ENCODE measurements at regions not wholly inside any gene's neighbourhood (a gene's known extent, or its start where the extent isn't known, plus 50 kb on each side); places are given as distances from the start of the nearest gene placed in this dataset.
"Not testable (repeated sequence)": the region's sequence is repeated elsewhere in the genome, so short reads cannot be mapped to it uniquely, and the experiment has no call there.

DNA sequence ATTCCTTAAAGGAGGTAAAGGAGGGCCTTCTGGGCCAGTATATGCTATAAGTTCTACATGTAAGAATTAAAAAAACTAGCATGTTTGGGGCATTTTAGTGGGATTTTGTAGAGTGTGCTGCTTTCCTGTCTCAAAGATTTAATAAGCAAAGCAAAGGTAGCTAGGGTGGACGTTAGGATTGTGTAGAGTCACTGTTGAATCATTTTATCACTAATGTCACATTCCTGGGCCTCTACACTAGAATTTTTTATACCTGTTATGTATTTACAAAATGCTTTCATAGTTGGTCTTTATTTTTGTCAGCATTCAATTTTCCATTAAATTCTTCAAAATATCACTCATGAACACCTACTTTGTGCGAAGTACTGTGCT, 139.4 kb upstream of the PHYHIPL start:
- no peak for ATAC-seq
- ChIA-PET POLR2A (ENCODE audit: unreplicated experiment) (no interaction called here), CTCF (no interaction called here)

DNA sequence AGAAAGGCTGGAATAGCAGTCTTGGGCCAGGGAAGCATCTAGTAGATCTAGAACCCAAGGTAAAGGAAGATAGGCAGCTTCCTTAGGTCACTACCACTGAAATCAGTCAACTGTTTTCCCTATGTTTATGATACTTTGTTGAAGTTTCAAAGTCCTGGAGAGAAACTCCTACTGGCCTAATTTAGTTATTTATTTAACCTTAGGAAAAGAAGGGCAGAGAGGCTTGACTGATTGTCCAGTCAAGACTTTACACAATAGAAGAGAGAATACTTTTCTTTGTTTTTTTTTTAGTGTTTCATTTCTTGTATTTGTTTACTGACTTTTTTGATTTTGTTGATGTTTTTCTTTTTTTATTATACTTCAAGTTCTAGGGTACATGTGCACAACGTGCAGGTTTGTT, 138.9 kb upstream of the PHYHIPL start:
- no peak overlapping the region for H3K27ac ChIP-seq (ENCODE audit: low read length)
- no peak overlapping the region for H3K4me3 ChIP-seq (ENCODE audit: low read length)
- H4K20me1 ChIP-seq (ENCODE audit: low read length), result no peaks in the 10 kb centered on the region
- no peaks in the 10 kb centered on the region for H3K79me2 ChIP-seq (ENCODE audit: low read length)
- POLR2A ChIA-PET (ENCODE audit: unreplicated experiment), result no interaction called here
- no peaks in the 10 kb centered on the region for H3F3A ChIP-seq (ENCODE audit: low read length, unreplicated experiment)
- H2AFZ ChIP-seq (ENCODE audit: low read length), result no peak overlapping the region
- H3K9me2 ChIP-seq (replicated peaks; ENCODE audit: low read length), result no peaks in the 10 kb centered on the region
- DNase-seq (no peak), ATAC-seq (no peak)
- intact Hi-C loops (cut with micrococcal nuclease), result no loop called here
- H3K4me2 ChIP-seq (ENCODE audit: low read length), result no peak overlapping the region
- H3K36me3 ChIP-seq (ENCODE audit: low read depth, low read length), result no peaks in the 10 kb centered on the region
- no peaks in the 10 kb centered on the region for H3K9me3 ChIP-seq (ENCODE audit: low read length)
- CTCF ChIA-PET, result no interaction called here
- no peak for TF ChIP-seq EZH2 (IDR thresholded peaks at IDR 0.05; ENCODE audit: low read length, unreplicated experiment)
- H3K4me1 ChIP-seq (ENCODE audit: insufficient read depth, low read length), result no peaks in the 10 kb centered on the region
- peaks cover 11% of the 10 kb centered on the region; the same call in 1 of the 2 replicates for H3K27me3 ChIP-seq (ENCODE audit: low read length)
- no peak overlapping the region for H3K9ac ChIP-seq (ENCODE audit: low read length)
- BruUV-seq (replicated peaks), result no TSS peak

More for the DNA sequence above, 139.4 kb upstream of the PHYHIPL start:
- no peaks in the 10 kb centered on the region for H3K9me3 ChIP-seq (ENCODE audit: low read length)
- H3K9me2 ChIP-seq (replicated peaks; ENCODE audit: low read length), result no peaks in the 10 kb centered on the region
- no peaks in the 10 kb centered on the region for H3K36me3 ChIP-seq (ENCODE audit: low read depth, low read length)
- no peaks in the 10 kb centered on the region for H3K4me1 ChIP-seq (ENCODE audit: insufficient read depth, low read length)
- no peaks in the 10 kb centered on the region for H3K79me2 ChIP-seq (ENCODE audit: low read length)
- no TSS peak for BruUV-seq (replicated peaks)
- H3K27me3 ChIP-seq (ENCODE audit: low read length), result peaks cover 11% of the 10 kb centered on the region; the same call in 1 of the 2 replicates
- no peak for DNase-seq
- intact Hi-C loops (cut with micrococcal nuclease), result no loop called here
- H3K9ac ChIP-seq (ENCODE audit: low read length), result no peak overlapping the region
- no peaks in the 10 kb centered on the region for H3F3A ChIP-seq (ENCODE audit: low read length, unreplicated experiment)
- TF ChIP-seq EZH2phosphoT487 (IDR thresholded peaks at IDR 0.05; ENCODE audit: borderline replicate concordance, low read length) (no peak), EZH2 (IDR thresholded peaks at IDR 0.05; ENCODE audit: low read length, unreplicated experiment) (no peak)
- TF ChIP-seq, protein P1, sequence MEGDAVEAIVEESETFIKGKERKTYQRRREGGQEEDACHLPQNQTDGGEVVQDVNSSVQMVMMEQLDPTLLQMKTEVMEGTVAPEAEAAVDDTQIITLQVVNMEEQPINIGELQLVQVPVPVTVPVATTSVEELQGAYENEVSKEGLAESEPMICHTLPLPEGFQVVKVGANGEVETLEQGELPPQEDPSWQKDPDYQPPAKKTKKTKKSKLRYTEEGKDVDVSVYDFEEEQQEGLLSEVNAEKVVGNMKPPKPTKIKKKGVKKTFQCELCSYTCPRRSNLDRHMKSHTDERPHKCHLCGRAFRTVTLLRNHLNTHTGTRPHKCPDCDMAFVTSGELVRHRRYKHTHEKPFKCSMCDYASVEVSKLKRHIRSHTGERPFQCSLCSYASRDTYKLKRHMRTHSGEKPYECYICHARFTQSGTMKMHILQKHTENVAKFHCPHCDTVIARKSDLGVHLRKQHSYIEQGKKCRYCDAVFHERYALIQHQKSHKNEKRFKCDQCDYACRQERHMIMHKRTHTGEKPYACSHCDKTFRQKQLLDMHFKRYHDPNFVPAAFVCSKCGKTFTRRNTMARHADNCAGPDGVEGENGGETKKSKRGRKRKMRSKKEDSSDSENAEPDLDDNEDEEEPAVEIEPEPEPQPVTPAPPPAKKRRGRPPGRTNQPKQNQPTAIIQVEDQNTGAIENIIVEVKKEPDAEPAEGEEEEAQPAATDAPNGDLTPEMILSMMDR (conservative IDR thresholded peaks at IDR 0.05; ENCODE audit: low read depth, low read length), result no peak
- no peak overlapping the region for H3K27ac ChIP-seq (ENCODE audit: low read length)
- H2AFZ ChIP-seq (ENCODE audit: low read length), result no peak overlapping the region
- H3K4me2 ChIP-seq (ENCODE audit: low read length), result no peak overlapping the region
- no peaks in the 10 kb centered on the region for H4K20me1 ChIP-seq (ENCODE audit: low read length)
- H3K4me3 ChIP-seq (ENCODE audit: low read length), result no peak overlapping the region

DNA sequence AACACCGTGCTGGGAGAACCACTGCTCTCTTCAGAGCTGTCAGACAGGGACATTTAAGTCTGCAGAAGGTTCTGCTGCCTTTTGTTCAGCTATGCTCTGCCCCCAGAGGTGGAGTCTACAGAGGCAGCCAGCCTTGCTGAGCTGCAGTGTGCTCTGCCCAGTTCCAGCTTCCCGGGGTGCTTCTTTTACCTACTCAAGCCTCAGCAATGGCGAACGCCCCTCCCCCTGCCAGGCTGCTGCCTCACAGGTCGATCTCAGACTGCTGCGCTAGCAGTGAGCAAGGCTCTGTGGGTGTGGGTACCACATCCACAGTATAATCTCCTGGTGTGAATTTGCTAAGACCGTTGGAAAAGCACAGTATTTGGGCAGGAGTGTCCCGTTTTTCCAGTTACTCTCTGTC, 133.1 kb upstream of the PHYHIPL start:
- H2AFZ ChIP-seq (ENCODE audit: low read length); H3K4me2 ChIP-seq (ENCODE audit: low read length); BruUV-seq (replicated peaks); POLR2A ChIA-PET (ENCODE audit: unreplicated experiment); H3K36me3 ChIP-seq (ENCODE audit: low read depth, low read length); H3F3A ChIP-seq (ENCODE audit: low read length, unreplicated experiment); DNase-seq; H3K4me3 ChIP-seq (ENCODE audit: low read length); CTCF ChIA-PET; H4K20me1 ChIP-seq (ENCODE audit: low read length); H3K27ac ChIP-seq (ENCODE audit: low read length); H3K9ac ChIP-seq (ENCODE audit: low read length); ATAC-seq; H3K9me3 ChIP-seq (ENCODE audit: low read length); H3K4me1 ChIP-seq (ENCODE audit: insufficient read depth, low read length); H3K9me2 ChIP-seq (replicated peaks; ENCODE audit: low read length); intact Hi-C loops (cut with micrococcal nuclease); H3K79me2 ChIP-seq (ENCODE audit: low read length): not testable (repeated sequence)
- H3K27me3 ChIP-seq (ENCODE audit: low read length), result peaks cover 24% of the 10 kb centered on the region

DNA sequence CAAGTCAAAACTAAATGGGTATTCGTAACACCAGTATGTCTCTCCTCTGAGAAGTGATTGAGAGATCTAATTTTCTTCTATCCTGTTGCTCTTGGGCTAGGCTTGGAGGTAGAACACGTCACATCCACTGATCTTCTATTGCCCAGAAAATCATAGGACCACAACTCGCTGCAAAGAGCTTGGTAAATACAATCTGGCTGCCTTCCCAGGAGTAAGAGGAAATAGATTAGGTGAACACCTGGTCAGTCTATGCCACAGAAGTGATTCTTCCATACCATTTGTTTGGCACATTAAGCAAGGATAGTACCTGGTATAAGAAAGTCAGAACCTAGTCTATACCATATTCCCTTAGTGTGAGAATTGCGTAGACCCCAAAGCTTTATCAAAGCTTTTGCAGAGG, 129.3 kb upstream of the PHYHIPL start:
- Histone ChIP-seq H4K20me1 (ENCODE audit: low read length) (no peaks in the 10 kb centered on the region), H3K27me3 (ENCODE audit: low read length) (peaks cover 24% of the 10 kb centered on the region), H3F3A (ENCODE audit: low read length, unreplicated experiment) (no peaks in the 10 kb centered on the region), H3K79me2 (ENCODE audit: low read length) (no peaks in the 10 kb centered on the region), H3K9me3 (ENCODE audit: low read length) (no peaks in the 10 kb centered on the region), H2AFZ (ENCODE audit: low read length) (no peak overlapping the region), H3K4me3 (ENCODE audit: low read length) (no peak overlapping the region), H3K36me3 (ENCODE audit: low read depth, low read length) (no peaks in the 10 kb centered on the region), H3K9ac (ENCODE audit: low read length) (no peak overlapping the region), H3K9me2 (replicated peaks; ENCODE audit: low read length) (no peaks in the 10 kb centered on the region), H3K27ac (ENCODE audit: low read length) (no peak overlapping the region), H3K4me2 (ENCODE audit: low read length) (no peak overlapping the region), H3K4me1 (ENCODE audit: insufficient read depth, low read length) (no peaks in the 10 kb centered on the region)
- intact Hi-C loops (cut with micrococcal nuclease), result no loop called here
- ChIA-PET CTCF (no interaction called here), POLR2A (ENCODE audit: unreplicated experiment) (no interaction called here)
- no TSS peak for BruUV-seq (replicated peaks)
- ATAC-seq (no peak), DNase-seq (peak; percentile 11)
- TF ChIP-seq EZH2 (IDR thresholded peaks at IDR 0.05; ENCODE audit: low read length, unreplicated experiment) (no peak), EZH2phosphoT487 (IDR thresholded peaks at IDR 0.05; ENCODE audit: borderline replicate concordance, low read length) (no peak)
- TF ChIP-seq, protein P1 (conservative IDR thresholded peaks at IDR 0.05; ENCODE audit: low read depth, low read length), result no peak

Measured in PC-3 (cell line).